WERI-Rb-1 (cell line): ENCODE measurements at regions not wholly inside any gene's neighbourhood (a gene's known extent, or its start where the extent isn't known, plus 50 kb on each side); places are given as distances from the start of the nearest gene placed in this dataset.

Source experiments
- DNase-seq: peaks from one replicate; pipeline ENCODE4 v3.0.0-alpha.2; 2020
- H3K27ac ChIP-seq: fragments of 250-450 bp; sonication (Bioruptor Pico); 2 replicates; pipeline ENCODE4 v1.5.1; 2020; ENCODE audit warnings: mild to moderate bottlenecking, moderate library complexity
- H3K27me3 ChIP-seq: fragments of 250-450 bp; sonication (Bioruptor Pico); 2 replicates; pipeline ENCODE4 v1.5.1; 2021; ENCODE audit warnings: mild to moderate bottlenecking, low read depth, moderate library complexity; ENCODE audit not compliant: insufficient read depth, severe bottlenecking
- H3K36me3 ChIP-seq: fragments of 250-450 bp; sonication (Bioruptor Pico); 2 replicates; pipeline ENCODE4 v1.5.1; 2020; ENCODE audit warnings: mild to moderate bottlenecking, moderate library complexity
- H3K4me3 ChIP-seq: 2 replicates; pipeline ENCODE4 v1.5.1; 2011; ENCODE audit warnings: low read depth, mild to moderate bottlenecking, control low read depth, low read length
- H3K9me3 ChIP-seq: fragments of 250-450 bp; sonication (Bioruptor Pico); 2 replicates; pipeline ENCODE4 v1.5.1; 2021; ENCODE audit warnings: mild to moderate bottlenecking, moderate library complexity; ENCODE audit not compliant: severe bottlenecking
- CTCF ChIP-seq: IDR thresholded peaks from 2 replicates; pipeline ENCODE4 v1.5.1; 2011; ENCODE audit warnings: low read depth, mild to moderate bottlenecking, control low read depth, inconsistent platforms, low read length

GRCh38 chr15:98493966-98494511 is 154.3 kb upstream of the IGF1R start:
- Histone ChIP-seq H3K27me3 (peaks cover 63% of the 10 kb centered on the region), H3K4me3 (no peak overlapping the region), H3K9me3 (peaks cover 8% of the 10 kb centered on the region), H3K27ac (no peak overlapping the region), H3K36me3 (no peaks in the 10 kb centered on the region)
- TF ChIP-seq CTCF, result no peak
- DNase-seq, result no peak

GRCh38 chr15:98501192-98501591 is 147.1 kb upstream of the IGF1R start:
- peaks cover 13% of the 10 kb centered on the region for H3K9me3 ChIP-seq
- peaks cover 83% of the 10 kb centered on the region for H3K27me3 ChIP-seq
- no peak overlapping the region for H3K4me3 ChIP-seq
- no peak for TF ChIP-seq CTCF
- H3K36me3 ChIP-seq, result no peaks in the 10 kb centered on the region
- no peak overlapping the region for H3K27ac ChIP-seq
- DNase-seq, result no peak

GRCh38 chr15:98501632-98502031 is 146.7 kb upstream of the IGF1R start:
- peaks cover 83% of the 10 kb centered on the region for H3K27me3 ChIP-seq
- no peak overlapping the region for H3K4me3 ChIP-seq
- TF ChIP-seq CTCF, result no peak
- DNase-seq, result no peak
- H3K27ac ChIP-seq, result no peak overlapping the region
- H3K36me3 ChIP-seq, result no peaks in the 10 kb centered on the region
- peaks cover 13% of the 10 kb centered on the region for H3K9me3 ChIP-seq

- Histone ChIP-seq H3K4me3 (no peak overlapping the region), H3K36me3 (no peaks in the 10 kb centered on the region), H3K27me3 (peaks cover 88% of the 10 kb centered on the region), H3K9me3 (peaks cover 13% of the 10 kb centered on the region), H3K27ac (no peak overlapping the region)
- DNase-seq, result no peak
- TF ChIP-seq CTCF, result no peak
Measured at GRCh38 chr15:98503970-98504369, 144.4 kb upstream of the IGF1R start.

- Histone ChIP-seq H3K27ac (no peak overlapping the region), H3K36me3 (no peaks in the 10 kb centered on the region), H3K4me3 (no peak overlapping the region), H3K9me3 (peaks cover 5% of the 10 kb centered on the region), H3K27me3 (peaks cover 90% of the 10 kb centered on the region)
- TF ChIP-seq CTCF, result no peak
- DNase-seq, result no peak
Measured at GRCh38 chr15:98504998-98505397, 143.3 kb upstream of the IGF1R start.

- no peak overlapping the region for H3K4me3 ChIP-seq
- H3K36me3 ChIP-seq, result no peaks in the 10 kb centered on the region
- no peak for DNase-seq
- H3K9me3 ChIP-seq, result peaks cover 2% of the 10 kb centered on the region
- H3K27me3 ChIP-seq, result peaks cover 91% of the 10 kb centered on the region
- H3K27ac ChIP-seq, result no peak overlapping the region
- no peak for TF ChIP-seq CTCF
Measured at GRCh38 chr15:98505611-98506031, 142.7 kb upstream of the IGF1R start.
